Colonic mucosa (tissue), 4 donors: ENCODE measurements at regions not wholly inside any gene's neighbourhood (a gene's known extent, or its start where the extent isn't known, plus 50 kb on each side); places are given as distances from the start of the nearest gene placed in this dataset.

Source experiments
- DNase-seq: peaks from one replicate; pipeline ENCODE4 v3.0.0-alpha.2; 2020
- H3K27ac ChIP-seq: fragments of 200-600 bp; one replicate; pipeline ENCODE4 v1.8.0; 2021
- H3K27me3 ChIP-seq: fragments of 200-600 bp; one replicate; pipeline ENCODE4 v1.8.0; 2021
- H3K36me3 ChIP-seq: fragments of 200-600 bp; one replicate; pipeline ENCODE4 v1.8.0; 2021
- H3K4me1 ChIP-seq: fragments of 200-600 bp; one replicate; pipeline ENCODE4 v1.8.0; 2021; ENCODE audit warnings: mild to moderate bottlenecking
- H3K4me3 ChIP-seq: fragments of 200-600 bp; one replicate; pipeline ENCODE4 v1.8.0; 2021
- H3K9ac ChIP-seq, 2 donors: one replicate each; pipeline ENCODE4 v1.7.0; 2013; ENCODE audit warnings: control low read depth in 2 of 2, low read depth in 2 of 2, low read length in 2 of 2
- H3K9me3 ChIP-seq: fragments of 200-600 bp; one replicate; pipeline ENCODE4 v1.8.0; 2021
- intact Hi-C: fragments of 100-400 bp; cut with DNase I; formaldehyde crosslinking; loops from one replicate; pipeline ENCODE4 v1.14.1; 2022
- TF ChIP-seq, protein P1 (sequence below): fragments of 200-600 bp; IDR thresholded peaks from one replicate; pipeline ENCODE4 v1.8.0; 2022; ENCODE audit warnings: antibody characterized with exemption, mild to moderate bottlenecking
- donor health status: healthy.
- donor health status: DM: no; HTN: no; CAD: no.
- donor health status: DM: no; HTN: no; CAD: no.

DNA sequence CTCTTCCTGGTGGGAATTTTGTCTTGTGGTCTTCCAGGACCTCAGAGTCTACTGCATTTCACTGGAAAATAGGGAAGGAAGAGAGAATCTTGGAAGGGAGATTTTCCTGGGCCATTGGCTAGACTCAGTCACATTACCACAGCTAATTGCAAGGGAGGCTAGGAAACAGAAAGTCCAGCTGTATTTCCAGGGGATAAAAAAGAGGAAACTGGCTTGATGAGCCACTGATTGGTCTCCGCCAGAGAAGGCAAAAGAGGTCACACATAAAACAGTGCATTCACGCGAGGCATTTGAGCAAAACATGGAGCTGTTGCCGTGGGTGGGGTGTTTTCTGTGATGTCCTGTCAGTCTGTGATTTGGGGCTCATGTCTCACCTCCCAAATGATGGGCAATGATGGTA is 345.3 kb downstream of the FOXL1 start:
- TF ChIP-seq, protein P1, sequence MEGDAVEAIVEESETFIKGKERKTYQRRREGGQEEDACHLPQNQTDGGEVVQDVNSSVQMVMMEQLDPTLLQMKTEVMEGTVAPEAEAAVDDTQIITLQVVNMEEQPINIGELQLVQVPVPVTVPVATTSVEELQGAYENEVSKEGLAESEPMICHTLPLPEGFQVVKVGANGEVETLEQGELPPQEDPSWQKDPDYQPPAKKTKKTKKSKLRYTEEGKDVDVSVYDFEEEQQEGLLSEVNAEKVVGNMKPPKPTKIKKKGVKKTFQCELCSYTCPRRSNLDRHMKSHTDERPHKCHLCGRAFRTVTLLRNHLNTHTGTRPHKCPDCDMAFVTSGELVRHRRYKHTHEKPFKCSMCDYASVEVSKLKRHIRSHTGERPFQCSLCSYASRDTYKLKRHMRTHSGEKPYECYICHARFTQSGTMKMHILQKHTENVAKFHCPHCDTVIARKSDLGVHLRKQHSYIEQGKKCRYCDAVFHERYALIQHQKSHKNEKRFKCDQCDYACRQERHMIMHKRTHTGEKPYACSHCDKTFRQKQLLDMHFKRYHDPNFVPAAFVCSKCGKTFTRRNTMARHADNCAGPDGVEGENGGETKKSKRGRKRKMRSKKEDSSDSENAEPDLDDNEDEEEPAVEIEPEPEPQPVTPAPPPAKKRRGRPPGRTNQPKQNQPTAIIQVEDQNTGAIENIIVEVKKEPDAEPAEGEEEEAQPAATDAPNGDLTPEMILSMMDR, result no peak
- no peak overlapping the region for H3K9ac ChIP-seq
- intact Hi-C loops, result no loop called here
- no peak overlapping the region for H3K27ac ChIP-seq
- no peak for DNase-seq
- H3K9me3 ChIP-seq, result no peaks in the 10 kb centered on the region
- H3K27me3 ChIP-seq, result peaks cover 6% of the 10 kb centered on the region
- H3K4me3 ChIP-seq, result no peak overlapping the region
- H3K36me3 ChIP-seq, result no peaks in the 10 kb centered on the region
- no peaks in the 10 kb centered on the region for H3K4me1 ChIP-seq

DNA sequence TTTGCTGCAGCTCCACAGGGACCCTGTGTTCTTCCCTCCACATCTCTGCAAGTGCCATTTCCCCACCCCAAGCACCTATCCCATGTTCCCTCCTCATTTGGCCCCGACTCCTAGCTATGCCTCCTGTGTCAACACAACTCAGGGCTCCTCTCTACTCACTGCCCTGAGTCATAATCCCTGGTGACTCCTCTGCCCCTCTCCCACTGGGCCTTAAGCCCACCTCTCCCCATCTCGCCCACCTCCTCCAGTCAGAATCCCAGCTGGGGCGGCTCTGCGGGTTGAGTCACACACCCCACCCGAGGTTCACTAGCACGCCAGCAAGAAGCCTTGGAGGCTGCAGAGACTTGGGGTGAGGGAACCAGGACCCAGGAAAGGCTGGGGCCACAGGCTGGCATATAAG is 346.2 kb downstream of the FOXL1 start:
- Histone ChIP-seq H3K9ac (no peak overlapping the region), H3K27ac (no peak overlapping the region), H3K27me3 (peaks cover 6% of the 10 kb centered on the region), H3K4me1 (no peaks in the 10 kb centered on the region), H3K4me3 (no peak overlapping the region), H3K9me3 (no peaks in the 10 kb centered on the region), H3K36me3 (no peaks in the 10 kb centered on the region)
- TF ChIP-seq, protein P1, result no peak
- DNase-seq, result no peak
- intact Hi-C loops, result no loop called here

DNA sequence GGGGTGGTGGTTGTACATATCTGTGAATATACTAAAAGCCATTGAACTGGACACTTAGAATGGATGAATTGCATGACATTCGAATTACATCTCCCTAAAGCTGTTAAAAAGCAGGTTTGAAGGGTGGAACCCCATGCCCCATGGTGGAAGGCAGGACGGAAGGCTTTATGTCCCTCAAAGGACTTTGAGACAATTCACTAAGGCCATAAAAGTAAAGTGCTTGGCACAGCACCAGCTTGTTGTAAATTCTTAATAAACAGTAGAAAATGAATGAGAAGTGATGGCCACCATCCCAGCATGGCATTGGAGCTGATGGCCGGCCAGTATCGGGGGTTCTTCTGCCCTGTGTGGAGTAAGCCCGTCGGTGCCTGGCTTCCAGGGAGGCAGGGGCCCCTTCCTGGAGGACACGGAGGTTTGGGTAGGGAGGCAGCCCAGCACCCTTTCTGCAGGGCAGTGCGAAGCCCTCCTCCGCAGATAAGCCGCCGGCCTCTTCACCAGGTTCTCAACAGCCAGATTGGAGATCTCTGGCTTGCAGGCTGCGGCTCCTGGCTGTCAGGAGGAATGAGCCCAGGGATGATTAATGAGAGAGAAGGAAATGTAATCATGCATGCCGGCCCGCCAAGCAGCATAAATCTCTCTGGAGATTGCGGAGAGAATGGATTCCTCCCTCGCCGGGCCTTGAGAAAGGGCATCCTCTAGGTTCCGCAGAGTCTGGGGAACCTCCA is 346.9 kb downstream of the FOXL1 start:
- H3K27ac ChIP-seq, result no peak overlapping the region
- TF ChIP-seq, protein P1, result no peak
- no peak overlapping the region for H3K9ac ChIP-seq
- intact Hi-C loops, result no loop called here
- H3K9me3 ChIP-seq, result no peaks in the 10 kb centered on the region
- no peak overlapping the region for H3K4me3 ChIP-seq
- H3K4me1 ChIP-seq, result no peaks in the 10 kb centered on the region
- peaks cover 6% of the 10 kb centered on the region for H3K27me3 ChIP-seq
- no peaks in the 10 kb centered on the region for H3K36me3 ChIP-seq
- no peak for DNase-seq

DNA sequence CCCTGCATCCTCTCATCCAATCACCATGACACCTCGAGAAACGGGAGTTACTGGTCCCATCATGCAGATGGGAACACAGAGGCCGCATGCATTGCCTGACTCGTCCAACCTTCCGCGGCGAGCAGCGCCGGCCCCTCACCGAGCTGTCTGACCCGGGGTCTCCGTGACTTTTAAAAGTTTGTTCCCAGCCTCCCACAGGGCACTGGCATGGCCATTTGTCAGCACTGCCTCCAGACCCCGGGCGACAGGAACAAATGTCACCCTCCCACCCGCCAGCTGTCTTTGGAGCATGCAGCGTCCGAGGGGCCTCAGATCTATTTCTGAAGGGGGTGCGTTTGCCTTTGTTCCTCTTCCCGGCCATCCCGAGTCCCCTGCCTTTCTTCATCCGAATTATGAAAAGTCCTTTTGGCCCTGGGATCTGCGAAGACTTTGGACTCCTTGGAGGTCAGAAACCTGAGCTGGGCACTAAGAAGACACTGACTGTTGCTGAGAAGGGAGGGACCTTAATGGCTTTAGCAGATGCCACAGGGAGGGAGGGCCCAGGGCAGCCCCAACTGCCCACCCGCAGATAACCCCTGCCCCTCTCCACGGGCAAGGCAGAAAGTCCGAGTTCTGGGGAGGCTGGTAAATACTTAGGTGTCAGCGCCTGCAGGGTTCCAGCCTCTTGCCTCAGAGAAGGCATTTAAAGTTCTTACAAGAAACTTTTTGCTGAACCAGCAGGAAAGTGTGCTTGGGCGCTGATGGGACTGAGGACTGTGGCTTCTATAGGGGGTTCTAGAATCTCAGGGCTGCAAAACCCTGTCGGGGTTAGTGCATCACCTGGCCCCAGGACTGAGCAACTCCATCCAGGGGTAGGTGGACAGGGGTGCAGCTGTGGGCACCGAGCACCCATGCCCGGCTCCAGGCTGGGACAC is 348.1 kb downstream of the FOXL1 start:
- DNase-seq, result no peak
- TF ChIP-seq, protein P1, result no peak
- H3K9me3 ChIP-seq, result no peaks in the 10 kb centered on the region
- no peaks in the 10 kb centered on the region for H3K36me3 ChIP-seq
- no peak overlapping the region for H3K27ac ChIP-seq
- intact Hi-C loops, result no loop called here
- no peak overlapping the region for H3K4me3 ChIP-seq
- H3K9ac ChIP-seq, result no peak overlapping the region
- no peaks in the 10 kb centered on the region for H3K4me1 ChIP-seq
- peaks cover 6% of the 10 kb centered on the region for H3K27me3 ChIP-seq

DNA sequence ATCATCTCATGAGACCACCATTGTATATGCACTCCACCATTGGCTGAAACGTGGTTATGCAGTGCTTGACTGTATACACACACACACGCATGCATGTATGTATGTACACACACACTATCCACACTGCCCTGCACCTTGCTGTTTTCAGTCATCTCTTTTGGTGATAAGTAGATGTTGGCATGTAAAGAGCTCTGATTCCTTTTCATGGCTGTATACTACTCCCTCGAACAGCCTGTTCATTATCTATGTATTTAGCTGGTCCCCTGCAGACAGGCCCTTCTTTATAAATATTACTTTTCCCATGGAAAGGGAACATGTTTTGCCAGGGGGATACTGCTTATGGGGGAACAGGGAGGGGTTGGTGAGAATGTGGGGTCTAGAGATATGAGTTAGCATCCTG is 349.4 kb downstream of the FOXL1 start:
- intact Hi-C loops, result no loop called here

More for the DNA sequence above, 349.4 kb downstream of the FOXL1 start:
- Histone ChIP-seq H3K9ac (no peak overlapping the region), H3K4me3 (no peak overlapping the region), H3K36me3 (no peaks in the 10 kb centered on the region), H3K4me1 (no peaks in the 10 kb centered on the region), H3K27me3 (peaks cover 6% of the 10 kb centered on the region), H3K9me3 (no peaks in the 10 kb centered on the region), H3K27ac (no peak overlapping the region)
- TF ChIP-seq, protein P1, result no peak
- DNase-seq, result no peak
